DMS79 treated with DMSO at 0.1 percent for 48 hours (cell line): ENCODE measurements at regions not wholly inside any gene's neighbourhood (a gene's known extent, or its start where the extent isn't known, plus 50 kb on each side); places are given as distances from the start of the nearest gene placed in this dataset.
"Not testable (repeated sequence)": the region's sequence is repeated elsewhere in the genome, so short reads cannot be mapped to it uniquely, and the experiment has no call there.

Source experiments
- DNase-seq: peaks from one replicate; lab custom pipeline; 2025; lab: John Stamatoyannopoulos, UW

DNA sequence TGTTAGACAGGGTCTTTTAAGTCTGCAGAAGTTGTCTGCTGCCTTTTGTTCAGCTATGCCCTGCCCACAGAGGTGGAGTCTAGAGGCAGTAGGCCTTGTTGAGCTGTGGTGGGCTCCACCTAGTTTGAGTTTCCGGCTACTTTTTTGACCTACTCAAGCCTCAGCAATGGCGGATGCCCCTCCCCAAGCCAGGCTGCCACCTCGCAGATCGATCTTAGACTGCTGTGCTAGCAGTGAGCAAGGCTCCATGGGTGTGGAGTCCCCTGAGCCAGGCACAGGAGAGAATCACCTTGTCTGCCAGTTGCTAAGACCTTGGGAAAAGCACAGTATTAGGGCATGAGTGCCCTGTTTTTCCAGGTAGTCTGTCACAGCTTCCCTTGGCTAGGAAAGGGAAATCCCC is 664.6 kb upstream of the DPPA4 start:
- not testable (repeated sequence) for DNase-seq

DNA sequence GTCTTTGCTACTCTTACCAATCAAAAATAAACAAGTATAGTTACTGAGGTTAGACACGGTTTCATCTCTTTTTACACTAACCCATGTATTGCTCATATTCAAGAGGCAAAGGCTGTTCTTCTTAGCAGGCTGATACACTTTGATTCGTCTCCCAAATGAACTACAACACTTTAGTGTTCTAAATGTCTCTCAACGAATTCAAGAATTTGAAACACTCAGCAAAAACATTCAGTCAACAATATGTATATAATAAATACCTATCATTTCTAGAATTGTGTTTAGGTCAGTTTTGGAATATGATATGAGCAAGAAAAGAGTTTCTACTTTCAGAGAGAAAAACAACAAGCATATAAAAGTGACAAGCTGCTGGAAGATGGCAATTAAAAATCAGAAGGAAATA is 669.6 kb upstream of the DPPA4 start:
- no peak for DNase-seq

DNA sequence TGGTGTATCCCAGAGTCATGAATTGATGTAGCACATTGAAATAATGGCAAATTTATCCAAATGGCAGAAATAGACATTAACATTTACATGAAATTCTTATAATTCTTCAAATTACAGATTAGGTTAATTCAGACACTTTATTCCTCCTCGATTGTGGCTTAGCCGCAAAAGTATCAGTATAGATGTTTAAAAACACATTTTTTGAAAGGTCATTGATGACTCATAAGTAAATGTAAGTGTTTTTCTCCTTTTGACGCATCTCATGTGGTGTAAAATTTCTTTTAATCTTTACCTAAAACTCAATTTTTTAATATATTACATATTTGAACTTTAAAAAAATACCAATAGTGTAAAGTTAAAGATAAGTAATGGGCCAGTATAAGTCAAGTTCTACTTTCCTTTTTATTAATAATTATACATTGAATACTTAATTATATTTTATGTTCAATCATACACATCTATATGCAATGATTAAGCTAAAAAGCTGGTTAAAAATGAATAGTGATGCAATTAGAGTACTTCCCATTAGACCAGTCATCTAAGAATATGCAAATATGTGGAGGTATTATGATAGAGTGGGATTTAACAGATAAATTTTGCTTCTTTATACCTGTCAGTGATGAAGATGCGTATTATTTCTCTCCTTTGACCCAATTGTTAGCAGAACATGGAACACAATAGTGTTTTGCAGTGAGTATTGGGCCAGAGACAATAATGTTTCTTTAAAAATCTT is 678.1 kb upstream of the DPPA4 start:
- DNase-seq: no peak

DNA sequence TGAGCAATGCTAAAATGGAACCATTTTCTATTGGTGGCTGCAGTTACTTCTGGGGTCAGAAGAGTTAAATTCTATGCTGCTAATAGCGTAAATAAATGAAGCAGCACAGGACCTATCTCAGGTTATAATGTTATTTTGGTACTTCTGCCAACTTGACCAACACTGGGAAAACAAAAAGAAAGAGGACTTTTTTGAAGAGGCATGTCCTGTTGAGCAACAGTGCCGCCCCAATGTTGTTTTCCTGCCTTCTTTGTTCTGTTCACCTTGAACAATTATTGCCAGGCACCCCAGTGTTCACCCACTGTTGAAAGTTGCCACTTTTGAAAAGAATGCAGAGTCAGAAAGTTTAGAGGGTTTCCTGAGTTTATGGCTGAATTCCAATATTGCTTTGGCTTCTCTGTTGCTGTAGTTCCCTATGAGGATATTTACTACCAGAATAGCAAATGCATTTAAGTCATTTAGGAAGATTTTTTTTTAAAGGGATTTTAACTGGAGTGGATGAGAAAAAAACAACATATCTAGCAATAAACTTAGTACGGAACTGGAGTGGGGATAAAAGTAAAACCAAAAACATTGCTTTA is 679.0 kb upstream of the DPPA4 start:
- DNase-seq: no peak

DNA sequence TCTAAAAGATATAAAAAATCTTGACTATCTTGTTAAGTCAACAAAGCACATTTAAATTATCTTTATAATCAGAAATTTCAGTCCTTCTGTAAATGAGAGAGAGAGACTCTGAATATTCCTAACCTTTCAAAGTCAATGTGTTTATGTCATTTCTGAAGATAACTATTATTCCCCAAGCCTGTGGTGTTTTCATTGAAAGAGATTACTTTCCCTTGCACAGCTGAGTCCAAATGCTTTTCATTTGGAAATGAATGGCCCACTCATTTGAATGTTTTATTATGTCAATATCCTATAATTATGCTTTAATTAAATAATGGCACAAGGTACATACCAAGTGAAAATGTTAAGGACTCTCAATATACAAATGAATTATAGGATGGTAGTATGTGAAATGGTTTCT is 680.0 kb upstream of the DPPA4 start:
- no peak for DNase-seq

DNA sequence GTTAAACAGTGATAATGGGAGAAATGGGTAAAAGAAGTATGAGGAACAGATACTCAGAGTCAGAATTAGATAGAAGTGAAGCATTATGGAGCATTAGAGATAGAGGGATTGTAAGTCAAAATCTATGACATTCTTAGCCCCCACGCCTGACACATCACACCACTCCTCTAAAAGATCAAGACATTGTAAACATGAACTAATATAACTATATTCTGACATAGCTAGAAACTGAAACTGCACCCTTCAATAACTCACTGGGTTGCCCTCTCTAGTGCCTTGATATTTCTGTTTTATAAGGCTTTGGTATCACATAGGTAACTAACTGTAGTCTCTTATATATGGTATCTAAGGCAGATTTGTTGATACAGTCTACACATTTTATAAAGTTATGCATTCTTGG is 684.3 kb upstream of the DPPA4 start:
- DNase-seq: no peak

DNA sequence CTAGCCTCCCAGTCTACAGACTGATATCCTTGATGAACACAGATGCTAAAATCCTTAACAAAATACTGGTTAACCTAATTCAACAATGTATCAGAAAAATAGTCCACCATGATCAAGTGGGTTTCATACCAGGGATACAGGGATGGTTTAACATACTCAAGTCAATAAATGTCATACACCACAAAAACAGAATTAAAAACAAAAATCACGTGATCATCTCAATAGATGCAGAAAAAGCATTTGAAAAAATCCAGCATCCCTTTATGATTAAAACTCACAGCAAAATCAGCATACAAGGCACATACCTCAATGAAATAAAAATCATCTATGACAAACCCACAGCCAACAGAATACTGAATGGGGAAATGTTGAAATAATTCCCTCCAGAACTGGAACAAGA is 685.7 kb upstream of the DPPA4 start:
- DNase-seq: not testable (repeated sequence)

DNA sequence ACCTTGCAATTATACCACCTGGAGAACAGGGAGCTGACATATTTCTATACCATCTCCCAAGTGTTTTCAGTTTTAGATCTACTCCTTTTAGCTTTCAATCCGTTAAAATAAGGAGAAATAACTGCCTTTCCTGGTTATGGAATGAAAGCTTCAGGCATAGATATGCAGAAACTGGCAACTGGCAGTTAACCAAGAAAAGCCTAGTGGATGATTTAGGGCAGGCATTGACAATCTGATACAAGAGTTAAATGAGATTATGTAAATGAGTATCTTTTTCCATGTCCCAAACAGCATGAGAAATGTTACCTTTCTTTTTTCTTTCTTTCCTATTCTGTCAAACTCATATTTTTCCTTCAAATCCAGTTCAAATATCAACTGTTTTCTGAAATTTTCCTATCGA is 689.1 kb upstream of the DPPA4 start:
- no peak for DNase-seq

DNA sequence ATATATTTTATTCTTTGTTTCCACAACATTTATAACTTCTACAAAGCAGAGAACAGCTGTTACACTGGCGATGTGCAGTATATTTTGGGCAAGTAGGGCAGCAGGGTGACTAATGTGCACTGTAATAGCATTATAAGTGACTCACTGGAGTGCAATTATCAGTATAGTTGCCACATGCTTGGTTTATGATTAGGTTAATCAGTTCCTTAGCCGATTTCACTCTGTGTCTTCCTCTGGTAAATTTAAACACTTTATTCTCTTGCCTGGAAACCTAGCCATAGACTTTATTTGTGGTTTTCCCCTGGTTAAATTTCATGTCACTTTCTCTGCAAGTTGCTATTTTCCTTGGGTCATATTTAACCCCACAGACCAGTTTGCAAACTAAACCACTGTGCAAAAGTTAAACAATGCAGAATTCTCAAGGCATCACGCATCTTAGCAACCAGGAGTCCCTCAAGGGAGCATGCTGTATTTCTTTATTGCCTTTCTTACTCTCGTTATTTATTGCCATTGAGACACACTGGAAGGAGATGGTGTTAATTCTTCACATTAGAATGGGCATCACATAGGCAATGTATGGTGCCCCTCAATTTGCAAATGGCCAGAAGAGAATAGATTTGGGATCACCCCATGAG is 690.2 kb upstream of the DPPA4 start:
- DNase-seq: no peak

DNA sequence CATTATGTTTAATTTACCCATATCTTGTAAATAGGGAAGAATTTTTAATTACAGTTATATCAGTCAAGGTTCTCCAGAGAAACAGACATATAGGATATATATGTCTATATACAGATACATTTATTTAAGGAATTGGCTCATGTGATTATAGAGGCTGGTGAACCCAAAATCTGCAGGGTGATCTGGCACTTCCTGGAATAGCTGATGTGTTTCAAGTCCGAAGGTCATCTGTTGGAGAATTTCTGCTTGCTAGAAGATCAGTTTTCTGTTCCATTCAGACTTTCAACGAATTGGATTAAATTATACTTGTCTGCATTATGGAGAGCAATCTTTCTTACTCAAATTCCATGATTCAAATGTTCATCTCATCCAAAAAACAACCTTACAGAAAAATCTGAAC is 694.6 kb upstream of the DPPA4 start:
- DNase-seq: no peak

DNA sequence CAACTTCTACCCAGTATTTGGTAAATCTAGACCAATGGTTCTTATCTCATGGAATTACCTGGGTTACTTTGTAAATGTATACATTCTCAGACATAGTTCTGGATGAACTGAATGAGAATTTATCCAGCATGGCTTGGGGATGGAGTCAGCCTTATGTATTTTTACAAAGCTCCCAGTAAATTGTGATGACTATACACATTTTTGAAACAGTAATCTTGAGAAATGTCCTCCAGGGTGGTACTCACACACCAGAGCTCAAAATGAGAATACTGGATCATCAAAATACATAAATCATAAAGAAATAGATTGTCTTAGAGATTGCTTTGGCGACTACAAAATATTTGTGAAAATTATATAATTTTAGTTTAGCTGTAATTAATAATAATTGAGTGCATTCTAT is 722.1 kb upstream of the DPPA4 start:
- no peak for DNase-seq

DNA sequence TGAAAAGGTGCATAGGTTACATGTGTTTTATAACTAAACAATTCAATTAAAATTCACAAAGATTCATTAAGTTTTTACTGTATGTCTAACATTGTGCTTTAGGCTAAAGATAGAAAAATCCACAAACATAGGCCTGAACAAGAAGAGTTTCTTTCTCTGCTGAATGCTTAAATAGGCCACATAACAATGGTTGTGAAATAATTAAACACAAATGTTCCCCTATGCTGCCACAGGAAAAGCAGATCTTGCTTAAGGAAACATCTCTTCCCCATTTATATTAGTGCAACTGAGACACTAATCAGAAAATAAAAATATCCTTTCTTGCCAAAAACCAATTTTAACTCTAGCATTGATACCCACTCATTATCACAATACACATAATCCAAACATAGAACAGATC is 725.4 kb upstream of the DPPA4 start:
- DNase-seq: no peak

DNA sequence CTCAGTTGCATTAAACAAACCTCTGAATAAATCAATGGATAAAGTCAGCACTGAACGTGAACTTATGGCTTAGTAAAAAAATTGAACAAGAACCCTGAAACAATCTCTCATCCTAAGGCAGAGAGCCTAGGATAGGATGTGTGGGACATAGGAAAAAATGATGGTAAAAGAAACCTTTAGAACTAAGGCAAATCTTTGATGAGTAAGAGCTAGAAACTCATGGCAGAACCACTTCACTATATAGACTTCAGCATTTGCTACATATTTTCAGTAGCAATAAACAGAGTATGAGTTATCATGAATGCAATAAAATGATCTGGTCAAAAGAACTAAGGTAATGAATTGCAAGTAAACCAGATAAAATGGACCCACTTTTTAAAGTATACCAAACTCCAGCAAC is 725.8 kb upstream of the DPPA4 start:
- no peak for DNase-seq

DNA sequence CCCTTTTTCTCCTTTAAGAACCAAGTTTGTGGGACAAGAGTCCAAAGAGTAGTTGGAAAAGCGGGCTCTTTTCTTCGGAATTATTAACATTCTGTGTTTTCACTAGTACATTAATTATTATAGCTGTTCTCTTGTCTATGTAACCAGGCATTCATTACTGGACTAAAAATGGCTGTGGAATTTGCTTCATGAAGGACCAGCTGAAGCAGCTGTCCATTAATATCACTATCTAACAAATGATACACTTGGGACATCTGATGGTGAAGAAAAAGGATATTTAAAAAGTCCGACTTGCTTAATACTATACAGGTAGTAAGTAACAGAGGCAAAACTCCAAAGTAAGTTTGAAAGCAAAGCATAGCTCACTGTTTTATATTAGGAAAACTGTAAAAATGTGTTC is 728.9 kb upstream of the DPPA4 start:
- DNase-seq: no peak

DNA sequence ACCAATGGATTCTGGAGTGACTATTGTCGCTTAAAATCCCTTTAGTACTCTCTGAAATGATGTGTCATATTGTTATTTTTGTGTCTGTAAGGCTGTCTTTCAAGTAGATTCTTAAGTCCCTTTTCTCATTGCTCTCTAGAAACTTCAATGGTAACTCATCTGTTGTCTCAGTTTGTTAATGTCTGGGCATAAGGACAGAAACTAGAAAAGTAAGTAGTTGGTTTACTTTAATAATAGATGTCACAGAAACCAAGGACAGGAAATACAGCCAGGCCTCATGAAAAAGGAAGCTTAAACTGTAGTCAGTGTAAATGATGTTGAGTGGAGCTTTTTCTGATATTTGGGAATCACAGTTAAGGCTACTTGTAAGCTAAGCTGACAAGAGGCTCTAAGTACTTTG is 730.2 kb upstream of the DPPA4 start:
- no peak for DNase-seq

DNA sequence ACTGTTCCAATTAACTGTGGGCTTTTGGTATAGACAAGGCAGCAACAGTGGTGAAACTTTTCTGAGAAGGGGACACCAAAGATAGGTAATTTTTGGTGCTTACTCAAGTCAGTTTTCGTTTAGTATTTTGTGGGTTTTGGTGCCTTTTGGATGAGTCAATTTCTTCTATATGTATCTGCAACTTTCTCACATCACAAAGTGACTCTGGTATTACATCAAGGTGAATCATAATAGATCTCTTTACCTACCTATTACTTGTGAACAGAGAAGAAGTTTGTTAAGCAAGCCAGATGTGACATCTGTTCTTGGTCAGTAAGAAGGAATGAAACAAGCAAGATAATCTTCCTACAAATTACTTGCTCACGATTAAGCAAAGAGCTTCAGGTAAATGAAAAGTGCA is 732.4 kb upstream of the DPPA4 start:
- DNase-seq: no peak

DNA sequence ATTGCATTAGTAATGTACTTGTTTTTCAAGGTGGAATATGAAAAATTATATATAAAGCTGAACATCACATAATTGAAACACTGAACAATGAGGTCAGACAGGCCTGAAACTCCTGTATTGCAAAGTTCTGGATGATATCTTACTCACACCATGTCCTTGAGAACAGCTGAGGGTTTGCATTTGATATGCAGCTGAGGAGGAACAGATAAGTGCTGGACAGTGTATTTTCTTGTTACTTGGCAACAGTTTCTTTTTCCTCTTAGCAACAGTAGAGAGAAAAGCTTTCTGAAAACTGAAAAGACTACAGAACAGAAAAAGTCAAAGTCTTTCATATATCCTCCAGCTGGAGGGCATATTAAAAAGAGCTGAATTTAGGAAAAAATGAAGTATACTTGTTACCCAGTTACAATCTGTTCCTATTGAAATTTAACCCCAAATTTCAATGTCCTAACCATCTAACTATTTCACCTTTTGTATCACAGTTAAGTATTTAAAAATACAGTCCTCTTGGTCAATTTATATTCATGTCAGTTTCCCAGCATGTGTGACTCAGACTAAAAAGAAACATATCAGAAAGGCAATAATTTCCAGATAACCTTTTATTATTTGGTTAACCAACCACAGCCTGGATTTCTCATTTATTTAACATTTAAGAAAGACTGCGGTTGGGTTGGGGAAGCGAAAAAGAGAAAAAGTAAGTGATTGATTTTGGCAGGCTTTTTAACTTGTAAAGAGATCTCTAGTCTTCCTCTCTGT is 733.0 kb upstream of the DPPA4 start:
- DNase-seq: no peak

DNA sequence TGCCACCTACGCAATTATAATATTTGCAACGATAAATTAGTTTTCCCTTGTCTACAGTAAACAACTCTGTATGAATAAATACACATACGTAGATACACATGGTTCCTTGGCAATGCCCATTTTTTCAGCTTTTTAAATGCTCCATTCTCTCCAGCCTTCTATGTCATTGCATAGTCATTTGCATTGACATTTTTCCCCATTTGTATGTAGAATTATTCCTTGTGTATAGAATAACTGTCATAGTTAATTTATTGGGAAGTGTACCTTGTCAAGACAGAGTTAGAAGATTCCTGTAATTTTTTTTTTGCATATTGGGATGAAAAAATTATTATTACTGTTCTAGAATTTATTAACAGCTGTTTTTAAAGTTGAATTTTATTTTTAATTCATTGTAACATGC is 736.7 kb upstream of the DPPA4 start:
- no peak for DNase-seq

DNA sequence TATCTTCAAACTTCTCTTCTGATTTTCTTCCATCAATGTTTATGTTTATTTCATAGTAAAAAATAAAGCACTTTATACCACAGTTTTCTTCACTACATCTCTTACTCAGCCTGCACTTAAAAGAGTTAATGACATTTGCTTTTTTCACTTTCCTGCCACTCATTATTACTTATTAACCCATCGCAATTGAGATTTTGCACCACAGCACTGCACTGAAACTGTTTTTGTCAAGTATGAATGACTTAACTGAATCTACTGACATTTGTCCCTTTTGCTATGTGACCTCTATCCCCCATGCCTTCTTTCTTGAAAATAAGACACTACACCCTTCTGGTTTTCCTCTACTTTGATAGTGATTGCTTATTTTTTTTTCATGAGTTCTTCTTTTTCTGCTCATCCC is 739.7 kb upstream of the DPPA4 start:
- DNase-seq: no peak

DNA sequence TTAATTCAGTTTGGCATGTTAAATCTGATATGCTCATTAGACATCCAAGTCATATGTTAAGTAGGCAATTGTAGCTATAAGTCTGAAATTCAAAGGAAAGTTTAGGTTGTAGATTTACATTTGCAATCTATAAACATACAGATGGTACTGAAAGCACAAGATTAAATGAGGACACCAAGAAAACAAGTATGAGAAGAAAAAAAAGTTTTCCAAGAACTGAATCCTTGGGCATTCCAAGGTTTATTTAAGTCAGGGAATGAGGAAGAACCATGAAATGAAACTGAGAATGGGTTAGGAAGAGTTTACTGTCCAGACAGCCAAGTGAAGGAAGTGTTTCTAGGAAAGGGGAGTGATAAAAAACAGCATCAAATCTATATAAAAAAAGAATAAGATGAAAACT is 756.1 kb upstream of the DPPA4 start:
- no peak for DNase-seq

DNA sequence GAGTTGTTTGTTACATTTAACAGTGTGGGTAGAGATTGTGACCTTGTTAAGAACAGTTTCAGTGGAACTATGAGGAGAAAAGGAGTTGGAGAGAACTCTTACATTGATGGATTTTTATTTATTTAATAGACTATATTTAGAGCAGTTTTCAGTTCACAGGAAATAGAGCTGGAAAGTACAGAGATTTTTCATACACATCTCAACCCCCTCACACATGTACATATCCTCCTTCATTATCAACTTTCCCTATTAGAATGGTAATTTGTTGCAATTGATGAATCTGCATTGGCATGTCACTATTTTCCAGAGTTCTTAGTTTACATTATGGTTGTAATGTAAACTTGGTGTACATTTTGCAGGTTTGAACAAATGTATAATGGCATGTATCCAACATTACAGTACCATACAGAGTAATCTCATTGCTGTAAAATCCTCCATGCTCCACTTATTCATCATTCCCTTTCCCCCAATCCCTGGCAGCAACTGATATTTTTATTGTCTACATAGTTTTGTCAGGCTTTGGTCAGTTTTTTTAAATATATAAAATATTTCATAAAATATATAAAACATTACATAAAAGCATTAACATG is 756.6 kb upstream of the DPPA4 start:
- no peak for DNase-seq

DNA sequence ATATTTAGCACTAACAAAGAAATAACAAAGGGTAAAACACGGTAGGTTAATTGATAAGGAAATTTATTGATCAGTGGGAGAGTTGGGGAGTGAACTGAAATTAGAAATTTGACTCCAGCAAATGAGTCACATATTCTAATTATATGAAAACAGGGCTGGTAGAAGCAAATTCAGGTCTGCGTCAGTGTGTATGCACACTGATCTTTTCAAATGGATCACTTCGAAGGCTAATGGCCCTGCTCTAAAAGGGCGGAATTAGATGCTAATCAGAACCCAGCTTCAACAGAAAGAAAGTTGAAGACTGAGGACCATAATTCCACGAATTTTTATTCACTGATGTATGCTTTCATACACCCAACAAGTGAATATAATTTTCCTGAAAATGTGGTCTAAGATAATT is 762.4 kb upstream of the DPPA4 start:
- DNase-seq: no peak

DNA sequence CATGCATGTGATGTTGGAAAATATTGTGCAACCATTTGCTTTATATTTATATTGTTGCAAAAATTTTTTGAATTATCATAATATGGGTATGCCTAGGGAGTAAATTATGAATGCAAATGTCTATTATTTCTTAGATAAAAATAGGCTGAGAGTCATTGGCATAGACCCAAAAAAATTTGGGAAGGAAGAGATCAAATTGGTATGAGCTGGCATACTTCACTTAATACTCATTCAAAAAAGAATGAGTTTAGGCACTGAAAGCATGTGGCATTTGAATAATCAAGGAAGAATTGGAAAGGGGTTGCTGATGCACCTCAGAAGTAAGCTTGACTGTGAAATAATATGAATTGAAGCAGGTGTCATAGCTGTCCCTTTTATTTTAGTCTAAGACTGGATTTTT is 764.0 kb upstream of the DPPA4 start:
- no peak for DNase-seq
